Right renal pelvis (tissue), 4 donors: ENCODE measurements at regions not wholly inside any gene's neighbourhood (a gene's known extent, or its start where the extent isn't known, plus 50 kb on each side); places are given as distances from the start of the nearest gene placed in this dataset.
A peak's percentile ranks its signal among the peaks of the same experiment; 100 is the strongest.
"Not testable (repeated sequence)": the region's sequence is repeated elsewhere in the genome, so short reads cannot be mapped to it uniquely, and the experiment has no call there.

Source experiments
- DNase-seq, 4 donors: peaks; one replicate each; pipeline ENCODE4 v3.0.0-alpha.2; 2013; ENCODE audit warnings: low read depth in 4 of 4, low spot score in 3 of 4, missing footprints in 1 of 4

DNA sequence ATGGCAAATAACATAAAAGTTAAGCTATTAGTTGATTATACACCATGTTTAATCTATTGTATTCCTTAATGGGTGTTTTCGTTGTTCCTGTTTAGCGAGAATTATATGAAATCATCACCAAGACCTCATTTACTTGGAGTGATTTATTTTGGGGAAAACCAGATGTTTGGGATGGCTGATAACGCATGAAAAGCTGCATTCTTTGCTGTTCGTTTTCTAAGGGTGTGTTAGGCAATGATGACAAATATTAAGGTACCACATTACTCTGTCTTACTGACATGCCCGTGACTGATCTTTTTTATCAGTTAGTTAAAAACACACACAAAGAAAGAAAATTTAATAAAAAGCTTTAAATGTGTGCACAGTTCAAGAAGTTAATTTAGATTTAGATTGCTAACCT, 176.4 kb downstream of the ZFP64 start:
- no peak for DNase-seq

DNA sequence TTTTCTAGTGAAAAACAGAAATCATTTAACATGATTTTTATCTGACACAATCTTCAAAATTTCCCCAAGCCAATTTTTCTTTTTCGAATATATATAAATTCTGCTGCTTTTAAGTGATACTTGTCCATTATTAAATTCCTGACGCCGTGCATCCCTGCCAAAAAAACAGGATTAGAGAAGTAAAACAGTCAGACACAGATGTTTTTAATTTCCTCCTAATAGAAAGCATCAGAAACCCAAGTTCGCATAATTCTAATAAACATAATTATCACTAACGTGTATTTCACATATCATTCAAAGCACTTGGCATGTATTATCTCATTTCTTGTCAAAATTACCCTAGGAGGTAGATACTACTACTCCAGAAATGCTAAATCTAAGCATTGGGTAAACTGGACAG, 179.5 kb downstream of the ZFP64 start:
- no peak for DNase-seq

DNA sequence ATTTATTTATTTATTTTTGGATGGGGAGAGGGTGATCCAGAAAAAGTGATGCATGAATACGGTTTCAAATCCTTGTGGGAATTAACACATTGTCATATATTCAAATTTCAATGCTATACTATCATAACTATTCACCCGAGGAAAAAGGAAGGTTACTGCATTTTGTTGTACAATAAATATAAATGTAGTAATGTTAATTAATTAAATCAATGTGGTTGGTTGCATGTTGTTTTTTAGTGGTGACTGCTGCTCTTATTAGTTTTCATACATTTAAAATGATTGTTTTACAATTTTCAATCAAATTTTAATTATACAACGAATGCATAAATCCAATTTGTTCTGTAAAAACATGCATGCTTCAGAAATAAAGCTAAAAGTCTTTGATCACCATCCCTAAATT, 180.5 kb downstream of the ZFP64 start:
- no peak for DNase-seq

DNA sequence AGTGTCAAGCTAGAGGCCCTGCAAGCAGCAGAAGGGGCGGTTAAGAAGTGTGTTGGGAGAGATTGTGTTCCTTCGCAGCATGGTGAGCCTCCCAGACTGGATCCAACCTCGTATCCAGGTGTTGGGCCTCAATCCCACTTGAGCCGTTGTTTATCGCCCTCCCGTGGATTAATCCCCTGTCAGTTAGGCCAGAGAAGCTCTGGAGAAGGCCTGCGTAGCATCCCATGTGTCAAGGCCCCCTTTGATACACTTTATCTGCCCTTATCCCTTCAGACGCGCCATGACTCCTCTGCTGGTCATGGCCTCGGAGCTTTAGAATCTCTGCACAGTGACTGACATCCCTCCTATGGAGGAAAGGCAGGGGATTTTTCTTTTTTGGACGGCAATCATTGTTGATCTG, 181.0 kb downstream of the ZFP64 start:
- DNase-seq, result no peak

DNA sequence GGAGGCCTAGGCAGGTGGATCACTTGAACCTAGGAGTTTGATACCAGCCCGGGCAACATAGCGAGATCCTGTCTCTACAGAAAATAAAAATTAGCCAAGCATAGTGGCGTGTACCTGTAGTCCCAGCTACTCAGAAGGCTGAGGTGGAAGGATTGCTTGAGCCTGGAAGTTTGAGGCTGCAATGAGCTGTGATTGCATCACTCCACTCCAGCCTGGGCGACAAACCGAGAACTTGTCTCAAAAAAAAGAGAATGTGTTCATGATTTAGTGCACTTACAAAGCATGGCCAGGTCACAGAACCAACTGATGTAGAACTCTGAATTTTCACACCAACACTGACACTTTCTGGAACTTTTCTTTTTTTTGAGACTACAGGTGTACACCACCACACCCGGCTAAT, 182.7 kb downstream of the ZFP64 start:
- no peak for DNase-seq

DNA sequence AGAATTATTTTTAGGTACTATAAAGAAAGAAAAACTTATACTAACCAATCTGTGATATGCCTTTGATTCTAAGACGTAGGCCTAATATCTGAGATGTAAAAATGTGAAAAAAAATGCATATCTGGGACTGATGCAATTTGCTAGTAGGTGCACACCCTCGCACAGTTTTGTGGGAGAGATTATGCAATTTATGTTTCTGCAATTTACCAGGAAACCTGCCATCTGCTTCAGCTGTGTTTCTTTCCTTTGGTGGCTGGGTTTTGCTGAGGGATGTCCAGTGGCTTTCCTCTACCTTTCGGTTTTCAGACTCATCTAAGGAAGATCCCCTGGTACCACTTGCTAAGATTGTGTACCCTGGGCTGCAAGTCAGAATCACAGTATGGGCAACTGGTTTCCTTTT, 186.9 kb downstream of the ZFP64 start:
- no peak for DNase-seq

DNA sequence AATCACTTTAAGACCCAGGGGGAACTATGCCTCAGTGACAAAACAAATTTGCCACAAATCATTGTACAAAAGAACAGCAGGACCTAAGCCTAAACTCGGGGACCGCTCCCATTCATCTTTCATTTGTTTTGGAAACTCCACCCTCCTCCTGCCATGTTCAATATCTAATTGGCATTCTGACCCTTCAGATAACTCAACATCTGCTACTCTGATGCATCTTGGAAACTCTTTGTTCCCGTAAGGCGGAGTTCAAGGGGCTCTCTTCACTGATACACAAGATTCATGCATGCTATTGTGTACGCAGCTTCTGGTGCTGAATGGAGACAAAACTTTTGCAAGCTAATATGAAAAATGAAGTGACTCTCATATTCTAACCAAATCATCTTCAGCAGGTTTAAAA, 187.6 kb downstream of the ZFP64 start:
- no peak for DNase-seq

DNA sequence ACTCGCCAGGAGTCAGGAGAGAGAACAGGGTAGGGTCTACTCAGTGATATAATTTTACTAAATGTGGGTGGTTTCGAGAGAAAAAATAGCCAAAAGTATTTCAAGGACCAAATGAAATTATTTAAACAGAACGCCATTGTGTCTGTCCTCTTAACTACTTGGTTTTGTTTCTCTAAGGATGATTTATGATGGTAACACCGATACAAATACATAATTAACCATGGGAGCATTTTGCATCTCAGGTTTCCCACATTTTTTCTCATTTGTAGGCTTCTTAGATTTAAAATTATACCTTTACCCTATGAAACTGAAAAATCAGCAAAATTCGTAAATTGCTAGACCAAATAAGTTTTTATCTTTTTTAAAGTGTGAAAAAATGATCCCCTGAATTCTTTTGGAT, 188.2 kb downstream of the ZFP64 start:
- DNase-seq, result no peak

DNA sequence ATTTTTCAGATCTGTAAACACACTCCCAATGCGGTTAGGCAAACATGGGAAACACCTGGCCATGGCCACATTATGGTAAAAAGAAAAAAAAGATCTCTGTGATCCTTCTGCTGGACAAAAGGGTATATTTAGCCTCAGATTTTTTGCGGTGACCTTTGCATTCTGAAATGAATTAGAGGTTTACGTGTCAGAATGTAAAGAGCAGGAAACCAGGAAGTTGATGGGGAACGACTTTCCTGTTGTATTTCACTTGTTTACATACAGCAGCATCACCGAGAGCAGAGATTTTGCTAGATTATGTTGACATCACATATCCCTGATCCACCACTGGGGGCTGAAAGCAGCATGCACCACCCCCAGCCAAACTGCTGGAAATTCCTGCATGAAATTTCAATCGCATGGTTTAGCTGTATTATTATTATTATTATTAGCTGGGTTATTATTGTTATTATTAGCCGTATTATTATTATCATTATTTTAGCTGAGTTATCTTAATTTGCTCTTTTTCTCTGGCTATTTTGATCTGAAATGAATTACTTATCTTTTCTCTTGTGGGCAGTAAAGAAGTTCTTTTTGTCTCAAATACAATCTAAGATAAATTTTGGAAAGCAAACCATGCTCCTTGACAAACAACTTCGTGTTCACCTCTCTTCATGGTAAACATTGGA, 189.4 kb downstream of the ZFP64 start:
- DNase-seq, result no peak

DNA sequence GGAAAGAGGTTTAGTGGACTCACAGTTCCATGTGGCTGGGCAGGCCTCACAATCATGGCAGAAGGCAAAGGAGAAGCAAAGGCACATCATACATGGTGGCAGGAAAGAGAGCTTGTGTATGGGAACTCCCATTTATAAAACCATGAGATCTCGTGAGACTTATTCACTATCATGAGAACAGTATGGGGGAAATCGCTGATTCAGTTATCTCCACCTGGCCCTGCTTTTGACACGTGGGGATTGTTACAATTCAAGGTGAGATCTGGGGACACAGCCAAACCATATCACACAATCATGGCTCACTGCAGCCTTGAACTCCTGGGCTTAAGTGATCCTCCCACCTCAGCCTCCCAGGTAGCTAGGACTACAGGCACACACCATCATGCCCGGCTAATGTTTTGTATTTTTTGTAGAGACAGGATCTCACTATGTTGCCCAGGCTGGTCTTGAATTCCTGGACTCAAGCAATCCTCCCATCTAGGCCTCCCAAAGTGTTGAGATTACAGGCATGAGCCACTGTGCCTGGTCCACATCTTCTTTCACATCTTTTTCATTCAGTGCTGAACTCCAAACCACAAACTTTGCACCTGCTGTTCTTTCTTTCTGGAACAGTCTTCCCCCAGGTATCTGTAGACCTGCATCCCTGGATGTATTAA, 194.2 kb downstream of the ZFP64 start:
- not testable (repeated sequence) for DNase-seq

DNA sequence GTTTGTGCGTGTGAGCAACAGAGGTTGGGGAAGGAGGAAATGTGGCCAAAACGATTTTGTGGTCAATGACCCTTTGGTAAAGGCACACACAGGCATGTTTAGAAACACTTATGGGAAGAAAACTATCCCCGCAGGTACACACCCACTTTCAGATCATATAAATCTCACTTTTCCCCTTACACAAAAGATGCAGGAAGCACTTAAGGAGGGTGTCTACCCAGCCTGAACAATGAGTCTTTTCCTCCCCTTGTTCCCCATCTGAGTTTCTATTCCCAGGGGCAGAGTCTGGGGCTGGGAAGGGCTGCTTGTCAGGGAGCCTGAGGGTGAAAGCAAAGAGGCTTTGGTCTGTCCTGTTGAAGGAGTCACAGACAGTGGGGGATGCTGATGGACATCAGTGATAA, 193.2 kb upstream of the SALL4 start:
- DNase-seq, result no peak

DNA sequence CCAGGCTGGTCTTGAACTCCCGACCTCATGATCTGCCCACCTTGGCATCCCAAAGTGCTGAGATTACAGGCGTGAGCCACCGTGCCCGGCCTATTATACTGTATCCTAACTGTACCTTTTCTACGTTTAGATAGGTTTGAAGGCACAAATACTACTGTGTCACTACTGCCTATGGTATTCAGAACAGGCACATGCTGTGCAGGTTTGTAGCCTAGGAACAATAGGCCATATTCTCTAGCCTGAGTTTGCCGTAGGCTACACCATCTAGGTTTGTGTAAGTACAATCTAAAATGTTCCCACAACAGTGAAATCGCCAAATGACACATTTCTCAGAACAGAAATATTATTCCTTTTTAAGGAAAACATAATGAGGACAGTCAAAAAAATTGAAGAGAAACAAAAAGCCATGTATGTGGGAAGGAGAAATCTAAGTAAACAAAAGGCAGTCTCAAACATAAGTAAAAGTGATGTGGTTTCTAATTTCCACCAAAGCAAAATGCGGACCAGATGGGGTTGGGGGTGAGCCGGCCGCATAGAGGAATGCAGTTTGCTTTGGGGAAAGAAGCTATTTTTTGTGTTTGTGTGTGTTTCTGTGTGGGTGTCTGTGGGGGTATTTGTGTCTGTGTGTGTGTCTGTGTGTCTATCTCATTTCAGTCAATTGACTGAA, 192.6 kb upstream of the SALL4 start:
- no peak for DNase-seq

DNA sequence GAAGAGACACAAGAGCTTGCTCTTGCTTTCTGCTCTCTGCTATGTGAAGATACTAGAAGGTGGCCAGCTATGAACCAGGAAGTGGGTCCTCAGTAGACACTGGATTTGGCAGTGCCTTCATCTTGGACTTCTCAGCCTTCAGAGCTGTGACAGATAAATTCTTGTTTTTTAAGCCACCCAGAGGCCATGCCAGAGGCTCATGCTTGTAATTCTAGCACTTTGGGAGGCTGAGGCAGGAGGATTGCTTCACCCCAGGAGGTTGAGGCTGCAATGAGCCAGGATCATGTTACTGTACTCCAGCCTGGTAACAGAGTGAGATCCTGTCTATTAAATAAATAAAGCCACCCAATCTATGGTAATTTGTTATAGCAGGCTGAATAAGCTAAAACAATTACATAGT, 185.5 kb upstream of the SALL4 start:
- DNase-seq, result no peak

DNA sequence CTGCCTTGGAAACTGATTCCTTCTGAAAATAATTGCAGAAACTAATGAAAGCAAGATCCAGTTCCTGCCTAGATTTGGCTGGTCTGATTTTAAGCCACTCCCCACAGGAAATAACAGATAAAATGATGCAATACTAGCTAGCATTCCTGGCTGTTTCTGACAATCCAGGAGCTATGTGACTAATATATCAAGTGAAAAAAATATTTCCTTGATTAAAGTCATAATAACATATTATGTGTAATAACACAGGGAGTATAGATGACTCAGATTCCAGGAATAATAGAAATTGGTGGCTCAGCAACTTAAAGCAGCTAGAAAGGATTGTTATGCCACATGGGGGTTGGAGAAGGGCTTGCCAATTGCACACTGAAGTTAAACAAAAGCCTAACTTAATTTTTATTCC, 182.7 kb upstream of the SALL4 start:
- peak in 1 of 4 donors; percentile 49 for DNase-seq

DNA sequence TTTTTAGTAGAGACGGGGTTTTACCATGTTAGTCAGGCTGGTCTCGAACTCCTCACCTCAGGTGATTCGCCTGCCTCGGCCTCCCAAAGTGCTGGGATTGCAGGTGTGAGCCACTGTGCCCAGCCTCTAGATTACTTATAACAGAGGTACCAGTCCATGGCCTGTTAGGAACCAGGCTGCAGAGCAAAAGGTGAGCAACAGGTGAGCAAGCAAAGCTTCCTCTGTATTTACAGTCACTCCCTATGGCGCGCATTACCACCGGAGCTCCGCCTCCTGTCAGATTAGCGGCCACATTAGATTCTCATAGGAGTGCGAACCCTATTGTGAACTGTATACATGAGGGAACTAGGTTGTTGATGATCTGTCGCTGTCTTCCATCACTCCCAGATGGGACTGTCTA, 178.0 kb upstream of the SALL4 start:
- DNase-seq, result no peak

DNA sequence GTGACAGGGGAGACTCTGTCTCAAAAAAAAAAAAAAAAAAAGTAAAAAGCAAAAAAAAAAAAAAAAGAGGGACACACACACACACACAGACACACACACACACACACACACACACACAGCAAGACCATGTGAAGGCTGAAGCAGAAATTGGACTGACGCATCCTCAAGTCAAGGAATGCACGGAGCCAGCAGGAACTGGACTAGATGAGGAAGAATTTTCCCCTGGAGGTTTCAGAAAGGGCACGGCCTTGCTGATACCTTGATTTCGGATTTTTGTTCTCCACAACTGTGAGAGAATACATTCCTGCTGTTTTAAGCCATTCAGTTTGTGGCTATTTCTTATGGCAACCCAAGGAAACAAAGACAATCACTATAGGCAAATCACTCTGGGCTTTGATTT, 176.9 kb upstream of the SALL4 start:
- no peak for DNase-seq

DNA sequence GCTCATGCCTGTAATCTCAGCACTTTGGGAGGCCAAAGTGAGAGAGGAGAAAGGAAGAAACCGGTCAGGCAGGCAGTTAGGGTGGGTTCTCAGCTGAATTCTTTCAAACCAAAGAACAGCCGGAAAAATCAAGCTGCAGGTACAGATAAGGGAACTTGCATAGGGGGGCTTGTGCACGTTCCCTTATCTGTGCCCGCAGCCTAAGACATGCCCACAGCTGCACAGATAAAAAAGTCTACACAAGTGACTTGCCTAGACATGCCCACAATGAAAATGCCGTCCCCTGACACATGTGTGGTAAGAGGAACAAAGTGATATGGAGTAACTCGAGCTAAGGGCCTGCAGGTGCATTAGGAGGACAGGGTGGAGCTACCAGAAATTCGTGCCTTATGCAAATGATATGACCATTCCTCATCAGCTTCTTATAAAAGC, 175.8 kb upstream of the SALL4 start:
- DNase-seq, result no peak

DNA sequence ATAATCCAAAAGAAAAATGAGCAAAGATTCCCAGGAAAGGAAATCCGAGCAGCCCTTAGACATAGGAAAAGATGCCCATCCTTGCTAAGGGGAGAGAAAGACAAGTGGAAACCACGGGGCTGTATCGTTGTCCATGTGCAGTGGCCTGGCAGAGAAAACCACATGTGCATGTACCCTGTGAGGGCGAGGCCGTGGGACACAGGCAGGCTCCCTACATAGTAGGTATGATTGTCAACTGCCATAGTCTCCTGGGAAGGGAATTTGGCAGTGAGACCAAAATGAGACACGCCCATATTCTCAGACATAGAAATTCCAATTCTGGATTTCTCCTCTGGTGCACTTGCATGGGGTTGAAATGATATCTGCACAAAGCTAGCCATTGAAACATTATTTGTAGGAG, 169.7 kb upstream of the SALL4 start:
- DNase-seq, result no peak

DNA sequence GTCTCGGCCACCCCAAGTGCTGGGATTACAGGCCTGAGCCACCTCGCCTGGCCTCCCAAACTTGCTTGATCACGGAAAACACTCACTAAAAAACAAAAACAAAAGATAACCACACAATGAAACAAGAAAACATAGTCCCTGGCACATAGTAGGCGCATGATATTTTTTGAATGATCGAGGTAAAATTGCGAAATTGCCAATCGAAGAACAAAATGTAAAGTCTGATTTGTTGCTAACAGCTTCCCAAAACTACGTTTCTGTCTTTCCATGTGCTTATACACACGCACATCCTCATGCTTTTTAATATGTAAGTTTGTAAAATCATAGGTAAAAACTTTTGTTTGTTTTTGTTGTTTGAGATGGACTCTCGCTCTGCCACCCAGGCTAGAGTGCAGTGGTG, 168.5 kb upstream of the SALL4 start:
- DNase-seq, result no peak

DNA sequence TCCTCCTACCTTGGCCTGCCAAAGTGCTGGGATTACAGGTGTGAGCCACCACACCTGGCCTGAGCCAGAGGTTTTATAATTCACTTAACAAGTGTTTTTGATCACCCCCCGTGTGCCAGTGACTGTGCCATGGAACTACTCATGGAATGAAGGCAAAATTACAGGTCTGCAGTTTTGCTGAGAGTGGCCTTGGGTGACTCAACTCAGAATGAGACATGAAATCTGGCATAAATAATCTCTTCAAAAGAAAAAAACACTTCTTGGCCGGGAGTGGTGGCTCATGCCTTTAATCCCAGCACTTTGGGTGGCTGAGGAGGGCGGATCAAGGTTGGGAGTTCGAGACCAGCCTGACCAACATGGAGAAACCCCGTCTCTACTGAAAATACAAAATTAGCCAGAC, 166.9 kb upstream of the SALL4 start:
- no peak for DNase-seq

DNA sequence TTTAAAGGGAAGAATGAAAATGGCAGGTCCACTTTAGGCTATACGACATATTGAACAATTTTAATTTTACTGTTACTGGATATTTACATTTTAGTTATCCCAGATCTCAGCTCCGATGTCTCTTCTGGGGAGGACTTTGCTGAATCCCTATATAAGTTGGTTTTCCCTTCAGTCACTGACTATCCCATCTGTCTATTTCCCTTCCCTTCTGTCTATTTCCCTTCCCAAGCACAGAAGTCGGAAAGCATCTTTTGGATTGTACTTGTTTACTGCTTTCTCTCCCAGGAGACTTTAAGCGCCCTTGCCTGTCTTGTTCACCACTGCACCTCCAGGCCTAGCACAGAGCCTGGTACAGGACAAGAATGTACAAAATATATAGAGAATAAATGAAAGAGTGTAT, 165.8 kb upstream of the SALL4 start:
- DNase-seq, result no peak

DNA sequence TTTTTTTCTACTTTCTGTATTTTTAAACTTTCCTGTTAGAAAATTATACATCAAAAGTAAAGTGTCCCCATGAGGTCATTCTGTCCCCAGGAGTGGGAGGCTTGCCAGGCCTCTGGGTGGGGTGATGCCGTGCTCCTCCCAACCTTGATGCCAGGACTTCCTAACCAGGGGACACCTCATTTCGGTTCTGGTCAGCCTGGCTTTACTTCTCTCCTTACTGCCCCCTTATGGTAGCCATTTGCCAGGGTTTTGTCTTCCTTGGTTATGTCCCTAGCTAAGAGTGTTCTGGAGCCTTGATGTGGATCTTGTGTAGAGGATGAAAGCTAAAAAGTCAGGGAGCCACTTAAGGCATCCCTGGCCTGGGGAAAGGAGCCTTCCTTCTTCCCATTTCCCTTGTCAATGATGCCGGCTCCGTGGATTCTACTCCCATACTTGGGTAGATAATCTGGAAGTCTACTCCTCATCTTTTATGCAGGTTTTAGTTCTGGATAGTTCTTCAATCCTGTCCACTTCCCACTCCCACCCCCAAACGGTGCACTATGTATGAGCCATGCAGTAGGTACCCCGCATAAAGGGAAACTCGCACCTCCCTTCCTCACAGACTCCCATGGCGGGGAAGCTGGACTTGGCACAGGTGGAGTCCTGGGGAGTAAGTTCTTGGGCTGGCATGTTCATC, 164.1 kb upstream of the SALL4 start:
- DNase-seq, result peak in 2 of 4 donors; percentile 43 to 61
